ENCODE measurements at regions not wholly inside any gene's neighbourhood (a gene's known extent, or its start where the extent isn't known, plus 50 kb on each side); places are given as distances from the start of the nearest gene placed in this dataset.

DNA sequence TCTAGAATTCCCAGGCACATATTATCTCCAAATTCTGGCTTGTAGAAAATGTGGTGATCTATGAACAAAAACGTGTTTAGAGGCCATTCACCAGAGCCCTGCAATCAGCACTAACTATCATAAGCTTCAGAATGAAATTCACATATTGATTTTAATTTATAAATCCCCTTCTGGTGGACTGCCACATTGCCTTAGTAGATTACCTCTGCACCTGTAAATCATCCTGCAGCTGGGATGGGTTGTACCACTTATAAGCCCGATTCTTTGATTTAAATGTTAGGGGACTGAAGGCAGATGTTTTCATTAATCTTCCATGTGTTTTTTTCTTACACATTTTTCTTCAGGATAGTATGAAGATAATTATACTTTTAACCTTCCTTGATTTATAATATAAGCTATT is 140.7 kb upstream of the PTPRD start:
- no peak overlapping the region for H3K9ac ChIP-seq (ENCODE audit: low read length in 3 of 3)
- H3K4me3 ChIP-seq (ENCODE audit: low read length in 3 of 3) = no peak overlapping the region
- TF ChIP-seq, protein P1, sequence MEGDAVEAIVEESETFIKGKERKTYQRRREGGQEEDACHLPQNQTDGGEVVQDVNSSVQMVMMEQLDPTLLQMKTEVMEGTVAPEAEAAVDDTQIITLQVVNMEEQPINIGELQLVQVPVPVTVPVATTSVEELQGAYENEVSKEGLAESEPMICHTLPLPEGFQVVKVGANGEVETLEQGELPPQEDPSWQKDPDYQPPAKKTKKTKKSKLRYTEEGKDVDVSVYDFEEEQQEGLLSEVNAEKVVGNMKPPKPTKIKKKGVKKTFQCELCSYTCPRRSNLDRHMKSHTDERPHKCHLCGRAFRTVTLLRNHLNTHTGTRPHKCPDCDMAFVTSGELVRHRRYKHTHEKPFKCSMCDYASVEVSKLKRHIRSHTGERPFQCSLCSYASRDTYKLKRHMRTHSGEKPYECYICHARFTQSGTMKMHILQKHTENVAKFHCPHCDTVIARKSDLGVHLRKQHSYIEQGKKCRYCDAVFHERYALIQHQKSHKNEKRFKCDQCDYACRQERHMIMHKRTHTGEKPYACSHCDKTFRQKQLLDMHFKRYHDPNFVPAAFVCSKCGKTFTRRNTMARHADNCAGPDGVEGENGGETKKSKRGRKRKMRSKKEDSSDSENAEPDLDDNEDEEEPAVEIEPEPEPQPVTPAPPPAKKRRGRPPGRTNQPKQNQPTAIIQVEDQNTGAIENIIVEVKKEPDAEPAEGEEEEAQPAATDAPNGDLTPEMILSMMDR (IDR thresholded peaks at IDR 0.05; ENCODE audit: borderline replicate concordance, extremely low read depth, insufficient read depth) = no peak
- no peak overlapping the region for H3K27ac ChIP-seq (ENCODE audit: low read depth in 2 of 2, low read length in 2 of 2)
- no peak for FAIRE-seq
- no peak for DNase-seq
- H3K9me3 ChIP-seq (ENCODE audit: control insufficient read depth in 2 of 3, insufficient read depth in 1 of 3, low read length in 3 of 3) = no peaks in the 10 kb centered on the region
- no peaks in the 10 kb centered on the region for H3K4me1 ChIP-seq (ENCODE audit: control insufficient read depth in 2 of 3, insufficient read depth in 2 of 3, low read depth in 1 of 3, low read length in 3 of 3)
- H3K36me3 ChIP-seq (ENCODE audit: control insufficient read depth in 2 of 3, insufficient read depth in 3 of 3, low read length in 3 of 3) = no peaks in the 10 kb centered on the region
- no peaks in the 10 kb centered on the region for H3K27me3 ChIP-seq (ENCODE audit: control insufficient read depth, insufficient read depth, low read length)
- intact Hi-C loops (cut with DNase I) = no loop called here

DNA sequence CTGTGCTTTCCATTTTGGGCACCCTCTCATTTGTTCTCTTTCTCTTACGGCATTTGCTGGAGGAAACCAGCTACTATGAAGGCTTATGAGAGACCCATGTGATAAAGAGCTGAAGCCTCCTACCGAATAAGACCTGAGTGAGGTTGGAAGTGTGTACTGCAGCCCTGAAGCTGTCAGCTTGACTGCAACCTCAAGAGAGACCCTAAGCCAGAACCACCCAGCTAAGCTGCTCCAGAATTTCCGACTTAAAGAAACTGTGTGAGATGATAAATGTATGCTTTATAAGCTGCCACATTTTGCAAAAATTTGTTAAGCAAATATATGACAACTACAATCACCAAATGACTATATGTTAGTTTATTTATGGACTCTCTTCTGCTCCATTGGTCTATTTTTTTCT is 151.7 kb upstream of the PTPRD start:
- no peak for FAIRE-seq
- no peaks in the 10 kb centered on the region for H3K4me1 ChIP-seq (ENCODE audit: control insufficient read depth in 2 of 3, insufficient read depth in 2 of 3, low read depth in 1 of 3, low read length in 3 of 3)
- no peaks in the 10 kb centered on the region for H3K9me3 ChIP-seq (ENCODE audit: control insufficient read depth in 2 of 3, insufficient read depth in 1 of 3, low read length in 3 of 3)
- no peak for DNase-seq
- no peak overlapping the region for H3K27ac ChIP-seq (ENCODE audit: low read depth in 2 of 2, low read length in 2 of 2)
- H3K4me3 ChIP-seq (ENCODE audit: low read length in 3 of 3) = no peak overlapping the region
- H3K36me3 ChIP-seq (ENCODE audit: control insufficient read depth in 2 of 3, insufficient read depth in 3 of 3, low read length in 3 of 3) = no peaks in the 10 kb centered on the region
- TF ChIP-seq, protein P1 (IDR thresholded peaks at IDR 0.05; ENCODE audit: borderline replicate concordance, extremely low read depth, insufficient read depth) = no peak
- no peaks in the 10 kb centered on the region for H3K27me3 ChIP-seq (ENCODE audit: control insufficient read depth, insufficient read depth, low read length)
- no peak overlapping the region for H3K9ac ChIP-seq (ENCODE audit: low read length in 3 of 3)
- intact Hi-C loops (cut with DNase I) = no loop called here

- H3K27me3 ChIP-seq (ENCODE audit: control insufficient read depth, insufficient read depth, low read length) = no peaks in the 10 kb centered on the region
- FAIRE-seq (no peak), DNase-seq (no peak)
- no peaks in the 10 kb centered on the region for H3K4me1 ChIP-seq (ENCODE audit: control insufficient read depth in 2 of 3, insufficient read depth in 2 of 3, low read depth in 1 of 3, low read length in 3 of 3)
- H3K36me3 ChIP-seq (ENCODE audit: control insufficient read depth in 2 of 3, insufficient read depth in 3 of 3, low read length in 3 of 3) = no peaks in the 10 kb centered on the region
- H3K9me3 ChIP-seq (ENCODE audit: control insufficient read depth in 2 of 3, insufficient read depth in 1 of 3, low read length in 3 of 3) = peaks cover 0 to 2% (median 0%) of the 10 kb centered on the region in 3 donors
- no peak overlapping the region for H3K9ac ChIP-seq (ENCODE audit: low read length in 3 of 3)
- no peak overlapping the region for H3K27ac ChIP-seq (ENCODE audit: low read depth in 2 of 2, low read length in 2 of 2)
- intact Hi-C loops (cut with DNase I) = no loop called here
- no peak overlapping the region for H3K4me3 ChIP-seq (ENCODE audit: low read length in 3 of 3)
- TF ChIP-seq, protein P1 (IDR thresholded peaks at IDR 0.05; ENCODE audit: borderline replicate concordance, extremely low read depth, insufficient read depth) = no peak
Measured at GRCh38 chr9:10773136-10773535, 160.3 kb upstream of the PTPRD start.

DNA sequence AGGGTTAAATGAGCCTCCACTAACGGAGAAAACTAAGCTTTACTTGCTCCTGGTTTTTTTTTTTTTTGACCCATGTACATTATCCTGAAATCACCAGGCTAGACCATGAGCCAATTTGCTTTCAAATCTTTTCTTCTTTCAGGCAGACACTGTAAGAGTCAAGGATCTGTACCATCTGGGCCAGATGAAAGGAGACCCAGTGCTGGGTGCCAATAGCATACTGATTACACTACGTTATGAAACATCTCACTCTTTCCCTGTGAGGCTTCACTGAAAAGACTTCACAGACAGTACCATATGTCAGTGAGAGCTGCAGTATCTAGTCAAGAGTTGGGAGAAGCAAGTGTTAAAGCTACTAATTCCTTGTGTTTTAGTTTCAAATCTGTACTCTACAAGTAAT is 161.2 kb upstream of the PTPRD start:
- no peak overlapping the region for H3K27ac ChIP-seq (ENCODE audit: low read depth in 2 of 2, low read length in 2 of 2)
- TF ChIP-seq, protein P1 (IDR thresholded peaks at IDR 0.05; ENCODE audit: borderline replicate concordance, extremely low read depth, insufficient read depth) = no peak
- FAIRE-seq = no peak
- H3K9me3 ChIP-seq (ENCODE audit: control insufficient read depth in 2 of 3, insufficient read depth in 1 of 3, low read length in 3 of 3) = peaks cover 0 to 2% (median 0%) of the 10 kb centered on the region in 3 donors
- H3K9ac ChIP-seq (ENCODE audit: low read length in 3 of 3) = no peak overlapping the region
- no peak overlapping the region for H3K4me3 ChIP-seq (ENCODE audit: low read length in 3 of 3)
- intact Hi-C loops (cut with DNase I) = no loop called here
- no peaks in the 10 kb centered on the region for H3K4me1 ChIP-seq (ENCODE audit: control insufficient read depth in 2 of 3, insufficient read depth in 2 of 3, low read depth in 1 of 3, low read length in 3 of 3)
- no peak for DNase-seq
- no peaks in the 10 kb centered on the region for H3K27me3 ChIP-seq (ENCODE audit: control insufficient read depth, insufficient read depth, low read length)
- H3K36me3 ChIP-seq (ENCODE audit: control insufficient read depth in 2 of 3, insufficient read depth in 3 of 3, low read length in 3 of 3) = no peaks in the 10 kb centered on the region

Data from kidney (tissue), 13 donors.